CD14-positive monocyte (primary cell): ENCODE measurements at regions not wholly inside any gene's neighbourhood (a gene's known extent, or its start where the extent isn't known, plus 50 kb on each side); places are given as distances from the start of the nearest gene placed in this dataset.

Experiments
- DNase-seq, 3 donors: peaks; one replicate each; pipeline ENCODE4 v3.0.0-alpha.2; 2011 to 2022
- H2AFZ ChIP-seq: 2 replicates; pipeline ENCODE4 v1.6.0; 2012; ENCODE audit warnings: mild to moderate bottlenecking, low read depth, low read length, inconsistent platforms; ENCODE audit not compliant: insufficient read depth, poor library complexity, severe bottlenecking
- H3K27ac ChIP-seq, 2 donors: 1 replicate in 1 of 2; 2 replicates in 1 of 2; pipeline ENCODE4 v1.5.1; 2012 to 2013; ENCODE audit warnings: low read length in 2 of 2, control low read depth in 1 of 2, inconsistent platforms in 1 of 2, low read depth in 1 of 2, mild to moderate bottlenecking in 1 of 2
- H3K27me3 ChIP-seq, 2 donors: one replicate each; pipeline versions ENCODE4 v1.6.0 to v1.6.1; 2011 to 2013; ENCODE audit warnings: low read length in 2 of 2; ENCODE audit not compliant: control insufficient read depth in 2 of 2, insufficient read depth in 2 of 2
- H3K36me3 ChIP-seq, 2 donors: replicated peaks in 1 of 2; 1 replicate in 1 of 2; 2 replicates in 1 of 2; pipeline versions ENCODE4 v1.5.1 to v1.6.1; 2012 to 2013; ENCODE audit warnings: low read length in 2 of 2, control low read depth in 1 of 2, inconsistent platforms in 1 of 2, mild to moderate bottlenecking in 1 of 2; ENCODE audit not compliant: insufficient read depth in 2 of 2, control insufficient read depth in 1 of 2
- H3K4me1 ChIP-seq, 2 donors: 1 replicate in 1 of 2; 2 replicates in 1 of 2; pipeline versions ENCODE4 v1.5.1 to v1.6.1; 2012 to 2013; ENCODE audit warnings: low read length in 2 of 2, control low read depth in 1 of 2, inconsistent platforms in 1 of 2, mild to moderate bottlenecking in 1 of 2, moderate library complexity in 1 of 2; ENCODE audit not compliant: insufficient read depth in 2 of 2, control insufficient read depth in 1 of 2
- H3K4me2 ChIP-seq: replicated peaks from 2 replicates; pipeline ENCODE3; 2012; ENCODE audit warnings: low read length, moderate library complexity, mild to moderate bottlenecking; ENCODE audit not compliant: poor library complexity, severe bottlenecking; ENCODE audit errors: extremely low read depth
- H3K4me3 ChIP-seq, 3 experiments: fragments of 200-600 bp in 1 of 3; sonication (generic) in 1 of 3; replicated peaks in 1 of 3; 1 replicate in 2 of 3; 2 replicates in 1 of 3; pipeline ENCODE4 v1.5.1; 2011 to 2013; ENCODE audit warnings: low read length in 3 of 3, mild to moderate bottlenecking in 3 of 3, control low read depth in 2 of 3, low read depth in 2 of 3, inconsistent platforms in 1 of 3, moderate library complexity in 1 of 3
- H3K79me2 ChIP-seq: 2 replicates; pipeline ENCODE4 v1.6.0; 2012; ENCODE audit warnings: mild to moderate bottlenecking, control low read depth, inconsistent platforms, low read length, moderate library complexity; ENCODE audit not compliant: insufficient read depth
- H3K9ac ChIP-seq: 2 replicates; pipeline ENCODE4 v1.6.0; 2017; ENCODE audit warnings: low read length, mild to moderate bottlenecking; ENCODE audit not compliant: insufficient read depth, poor library complexity, severe bottlenecking
- H3K9me3 ChIP-seq, 2 donors: replicated peaks in 1 of 2; 1 replicate in 1 of 2; 2 replicates in 1 of 2; pipeline versions ENCODE4 v1.5.1 to v1.6.1; 2012 to 2013; ENCODE audit warnings: low read length in 2 of 2, control low read depth in 1 of 2; ENCODE audit not compliant: control insufficient read depth in 1 of 2, insufficient read depth in 1 of 2
- H4K20me1 ChIP-seq: 2 replicates; pipeline ENCODE4 v1.6.0; 2012; ENCODE audit warnings: mild to moderate bottlenecking, low read length, control low read depth, moderate library complexity; ENCODE audit not compliant: insufficient read depth
- H3K27ac Mint-ChIP-seq, 7 donors: one replicate each; pipeline ENCODE4 v1.8.0; 2020; ENCODE audit warnings: mild to moderate bottlenecking in 7 of 7, mixed read lengths in 7 of 7, moderate library complexity in 6 of 7, inconsistent platforms in 2 of 7
- H3K27me3 Mint-ChIP-seq, 3 donors: one replicate each; pipeline ENCODE4 v1.8.0; 2021 to 2022; ENCODE audit warnings: low read depth in 3 of 3, mild to moderate bottlenecking in 3 of 3, mixed read lengths in 3 of 3, moderate library complexity in 3 of 3, inconsistent platforms in 1 of 3
- H3K36me3 Mint-ChIP-seq, 2 donors: one replicate each; pipeline ENCODE4 v1.8.0; 2020; ENCODE audit warnings: mixed read lengths in 2 of 2, inconsistent platforms in 1 of 2, mild to moderate bottlenecking in 1 of 2
- H3K4me1 Mint-ChIP-seq: one replicate; pipeline ENCODE4 v1.8.0; 2020; ENCODE audit warnings: mild to moderate bottlenecking, mixed read lengths
- H3K4me3 Mint-ChIP-seq, 2 donors: one replicate each; pipeline ENCODE4 v1.8.0; 2020; ENCODE audit warnings: mild to moderate bottlenecking in 2 of 2, mixed read lengths in 2 of 2, moderate library complexity in 1 of 2
- H3K9me3 Mint-ChIP-seq, 7 donors: one replicate each; pipeline ENCODE4 v1.8.0; 2020 to 2022; ENCODE audit warnings: mixed read lengths in 7 of 7, mild to moderate bottlenecking in 6 of 7, moderate library complexity in 6 of 7, inconsistent platforms in 2 of 7
- CTCF ChIP-seq: fragments of 200-600 bp; IDR thresholded peaks from one replicate; pipeline ENCODE4 v1.8.0; 2022; ENCODE audit warnings: antibody characterized with exemption, mild to moderate bottlenecking
- WGBS: methylation state at CpG from one replicate; pipeline ENCODE4 v1.1.5; 2013; ENCODE audit warnings: missing lambda C conversion rate; ENCODE audit not compliant: insufficient coverage; 5-methylcytosine and 5-hydroxymethylcytosine counted together
- intact Hi-C, 2 donors: fragments of 100-400 bp; cut with micrococcal nuclease; formaldehyde crosslinking; loops; one replicate each; pipeline versions ENCODE4 v1.15.0 to v1.15.1; 2023

GRCh38 chr6:93918258-93918657 is 498.9 kb upstream of the EPHA7 start:
- DNase-seq, result no peak
- no peaks in the 10 kb centered on the region for H3K27me3 ChIP-seq
- no peaks in the 10 kb centered on the region for H3K79me2 ChIP-seq
- no peak overlapping the region for H2AFZ ChIP-seq
- no peaks in the 10 kb centered on the region for H3K4me1 Mint-ChIP-seq
- H3K27ac Mint-ChIP-seq, result no peak overlapping the region
- 100% methylated on average over 1 of the region's 3 CpGs for WGBS
- intact Hi-C loops, result no loop called here
- no peak overlapping the region for H3K9ac ChIP-seq
- H3K9me3 Mint-ChIP-seq, result peaks cover 0 to 7% (median 0%) of the 10 kb centered on the region in 7 donors
- H3K4me1 ChIP-seq, result no peaks in the 10 kb centered on the region
- H3K4me3 ChIP-seq, result no peak overlapping the region
- no peaks in the 10 kb centered on the region for H3K36me3 ChIP-seq
- no peak overlapping the region for H3K4me2 ChIP-seq
- no peaks in the 10 kb centered on the region for H3K9me3 ChIP-seq
- H3K27me3 Mint-ChIP-seq, result no peaks in the 10 kb centered on the region
- H3K36me3 Mint-ChIP-seq, result no peaks in the 10 kb centered on the region
- no peak overlapping the region for H3K4me3 Mint-ChIP-seq
- TF ChIP-seq CTCF, result no peak
- H3K27ac ChIP-seq, result no peak overlapping the region
- H4K20me1 ChIP-seq, result no peaks in the 10 kb centered on the region

GRCh38 chr6:93917216-93917615 is 497.9 kb upstream of the EPHA7 start:
- Mint-ChIP-seq H3K36me3 (no peaks in the 10 kb centered on the region), H3K27me3 (no peaks in the 10 kb centered on the region), H3K4me3 (no peak overlapping the region), H3K9me3 (peaks cover 0 to 7% (median 0%) of the 10 kb centered on the region in 7 donors), H3K4me1 (no peaks in the 10 kb centered on the region), H3K27ac (no peak overlapping the region)
- H3K27me3 ChIP-seq, result no peaks in the 10 kb centered on the region
- no CpG with 5 or more reads among the region's 1 CpG for WGBS
- no peak overlapping the region for H3K4me2 ChIP-seq
- no peak overlapping the region for H2AFZ ChIP-seq
- DNase-seq, result no peak
- H3K4me1 ChIP-seq, result no peaks in the 10 kb centered on the region
- H3K27ac ChIP-seq, result no peak overlapping the region
- H3K9ac ChIP-seq, result no peak overlapping the region
- no peak for TF ChIP-seq CTCF
- H4K20me1 ChIP-seq, result no peaks in the 10 kb centered on the region
- H3K36me3 ChIP-seq, result no peaks in the 10 kb centered on the region
- H3K9me3 ChIP-seq, result no peaks in the 10 kb centered on the region
- no peak overlapping the region for H3K4me3 ChIP-seq
- no peaks in the 10 kb centered on the region for H3K79me2 ChIP-seq
- intact Hi-C loops, result no loop called here
